ENCODE measurements at regions not wholly inside any gene's neighbourhood (a gene's known extent, or its start where the extent isn't known, plus 50 kb on each side); places are given as distances from the start of the nearest gene placed in this dataset.
"Not testable (repeated sequence)": the region's sequence is repeated elsewhere in the genome, so short reads cannot be mapped to it uniquely, and the experiment has no call there.

GRCh38 chr3:130179353-130179970, 97.8 kb downstream of the ALG1L2 start:
- peak overlapping the region; percentile 59 for H2AFZ ChIP-seq (ENCODE audit: low read depth, low read length)
- not testable (repeated sequence) for H3K27me3 ChIP-seq (ENCODE audit: insufficient read depth, low read length, poor library complexity); H3K79me2 ChIP-seq (ENCODE audit: insufficient read depth, low read length); H3K9me3 ChIP-seq (ENCODE audit: insufficient read depth, low read length, severe bottlenecking); H3K36me3 ChIP-seq (ENCODE audit: insufficient read depth, low read length); H4K20me1 ChIP-seq (ENCODE audit: insufficient read depth, low read length); H3K27ac ChIP-seq (ENCODE audit: low read length)
- peaks cover 12% of the 10 kb centered on the region for H3K4me1 ChIP-seq (ENCODE audit: insufficient read depth, low read length)
- peak overlapping the region; percentile 9; the same call in 1 of the 2 replicates for H3K9ac ChIP-seq (ENCODE audit: low read depth, low read length)
- H3K4me2 ChIP-seq (ENCODE audit: insufficient read depth, low read length), result peak overlapping the region; percentile 62
- peak overlapping the region in 1 of 2 experiments; percentile 52; a peak in 2 of 4 replicates for H3K4me3 ChIP-seq (ENCODE audit: low read depth in 1 of 2, low read length in 2 of 2)
- peak; percentile 72; the same call in 2 of the 3 replicates for ATAC-seq (ENCODE audit: insufficient read depth, low read depth)
- DNase-seq, result peak; percentile 71

DNA sequence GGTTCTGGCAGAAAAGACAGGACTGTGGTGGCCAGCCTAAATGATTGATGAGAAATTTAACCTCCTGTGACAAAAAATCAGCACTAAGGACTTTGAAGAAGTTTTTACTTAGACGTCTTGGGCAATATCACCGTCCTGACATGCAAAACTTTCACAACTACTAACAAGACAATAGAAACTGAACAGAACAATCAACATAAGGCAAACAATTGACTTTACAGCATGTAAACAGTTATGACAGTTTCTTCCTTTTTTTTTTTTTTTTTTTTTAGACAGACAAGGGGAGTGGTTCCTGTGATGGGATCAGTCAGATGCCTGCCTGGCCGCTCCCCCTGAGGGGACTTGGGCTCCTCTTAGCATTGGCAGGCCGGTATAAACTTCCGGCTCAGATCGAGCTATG, 100.8 kb downstream of the ALG1L2 start:
- H3K9me3 ChIP-seq (ENCODE audit: insufficient read depth, low read length, severe bottlenecking); H3K79me2 ChIP-seq (ENCODE audit: insufficient read depth, low read length); H3K9ac ChIP-seq (ENCODE audit: low read depth, low read length); H3K27me3 ChIP-seq (ENCODE audit: insufficient read depth, low read length, poor library complexity); DNase-seq; H3K27ac ChIP-seq (ENCODE audit: low read length); H4K20me1 ChIP-seq (ENCODE audit: insufficient read depth, low read length); H3K4me3 ChIP-seq (ENCODE audit: low read depth in 1 of 2, low read length in 2 of 2); ATAC-seq (ENCODE audit: insufficient read depth, low read depth); H3K36me3 ChIP-seq (ENCODE audit: insufficient read depth, low read length); H2AFZ ChIP-seq (ENCODE audit: low read depth, low read length); H3K4me2 ChIP-seq (ENCODE audit: insufficient read depth, low read length): not testable (repeated sequence)
- H3K4me1 ChIP-seq (ENCODE audit: insufficient read depth, low read length), result peaks cover 12% of the 10 kb centered on the region

GRCh38 chr3:130183689-130184088, 102.1 kb downstream of the ALG1L2 start:
- H3K27me3 ChIP-seq (ENCODE audit: insufficient read depth, low read length, poor library complexity); DNase-seq; H3K36me3 ChIP-seq (ENCODE audit: insufficient read depth, low read length); H3K4me2 ChIP-seq (ENCODE audit: insufficient read depth, low read length); H4K20me1 ChIP-seq (ENCODE audit: insufficient read depth, low read length); H3K9ac ChIP-seq (ENCODE audit: low read depth, low read length); H2AFZ ChIP-seq (ENCODE audit: low read depth, low read length); H3K79me2 ChIP-seq (ENCODE audit: insufficient read depth, low read length); ATAC-seq (ENCODE audit: insufficient read depth, low read depth); H3K27ac ChIP-seq (ENCODE audit: low read length); H3K9me3 ChIP-seq (ENCODE audit: insufficient read depth, low read length, severe bottlenecking); H3K4me3 ChIP-seq (ENCODE audit: low read depth in 1 of 2, low read length in 2 of 2): not testable (repeated sequence)
- H3K4me1 ChIP-seq (ENCODE audit: insufficient read depth, low read length), result peaks cover 12% of the 10 kb centered on the region

- DNase-seq; ATAC-seq (ENCODE audit: insufficient read depth, low read depth): not testable (repeated sequence)
Observed at GRCh38 chr3:130184152-130185024, 102.8 kb downstream of the ALG1L2 start.

GRCh38 chr3:130201272-130201671, 119.6 kb downstream of the ALG1L2 start:
- not testable (repeated sequence) for DNase-seq; H3K27ac ChIP-seq (ENCODE audit: low read length); H3K4me2 ChIP-seq (ENCODE audit: insufficient read depth, low read length); H3K27me3 ChIP-seq (ENCODE audit: insufficient read depth, low read length, poor library complexity); H3K9ac ChIP-seq (ENCODE audit: low read depth, low read length); H2AFZ ChIP-seq (ENCODE audit: low read depth, low read length); ATAC-seq (ENCODE audit: insufficient read depth, low read depth); H3K4me1 ChIP-seq (ENCODE audit: insufficient read depth, low read length); H3K36me3 ChIP-seq (ENCODE audit: insufficient read depth, low read length); H3K9me3 ChIP-seq (ENCODE audit: insufficient read depth, low read length, severe bottlenecking); H4K20me1 ChIP-seq (ENCODE audit: insufficient read depth, low read length); H3K4me3 ChIP-seq (ENCODE audit: low read depth in 1 of 2, low read length in 2 of 2); H3K79me2 ChIP-seq (ENCODE audit: insufficient read depth, low read length)

More at GRCh38 chr3:130184152-130185024, 102.8 kb downstream of the ALG1L2 start:
- not testable (repeated sequence) for H3K4me3 ChIP-seq (ENCODE audit: low read depth in 1 of 2, low read length in 2 of 2); H3K9me3 ChIP-seq (ENCODE audit: insufficient read depth, low read length, severe bottlenecking); H4K20me1 ChIP-seq (ENCODE audit: insufficient read depth, low read length); H3K4me1 ChIP-seq (ENCODE audit: insufficient read depth, low read length); H3K79me2 ChIP-seq (ENCODE audit: insufficient read depth, low read length); H3K27ac ChIP-seq (ENCODE audit: low read length); H3K4me2 ChIP-seq (ENCODE audit: insufficient read depth, low read length); H3K9ac ChIP-seq (ENCODE audit: low read depth, low read length); H3K27me3 ChIP-seq (ENCODE audit: insufficient read depth, low read length, poor library complexity); H2AFZ ChIP-seq (ENCODE audit: low read depth, low read length); H3K36me3 ChIP-seq (ENCODE audit: insufficient read depth, low read length)

GRCh38 chr3:130203633-130204032, 122.0 kb downstream of the ALG1L2 start:
- ATAC-seq (ENCODE audit: insufficient read depth, low read depth), result not testable (repeated sequence)

More at GRCh38 chr3:130203633-130204032, 122.0 kb downstream of the ALG1L2 start:
- H3K4me1 ChIP-seq (ENCODE audit: insufficient read depth, low read length); H3K27ac ChIP-seq (ENCODE audit: low read length); H2AFZ ChIP-seq (ENCODE audit: low read depth, low read length); H3K9me3 ChIP-seq (ENCODE audit: insufficient read depth, low read length, severe bottlenecking); H3K9ac ChIP-seq (ENCODE audit: low read depth, low read length); DNase-seq; H3K36me3 ChIP-seq (ENCODE audit: insufficient read depth, low read length); H3K4me2 ChIP-seq (ENCODE audit: insufficient read depth, low read length); H3K27me3 ChIP-seq (ENCODE audit: insufficient read depth, low read length, poor library complexity); H3K79me2 ChIP-seq (ENCODE audit: insufficient read depth, low read length); H3K4me3 ChIP-seq (ENCODE audit: low read depth in 1 of 2, low read length in 2 of 2); H4K20me1 ChIP-seq (ENCODE audit: insufficient read depth, low read length): not testable (repeated sequence)
